T1000 (cell line): ENCODE measurements at regions not wholly inside any gene's neighbourhood (a gene's known extent, or its start where the extent isn't known, plus 50 kb on each side); places are given as distances from the start of the nearest gene placed in this dataset.

ENCODE experiments used
- DNase-seq: peaks from one replicate; lab custom pipeline; 2025; ENCODE audit warnings: mixed read lengths; lab: John Stamatoyannopoulos, UW

DNA sequence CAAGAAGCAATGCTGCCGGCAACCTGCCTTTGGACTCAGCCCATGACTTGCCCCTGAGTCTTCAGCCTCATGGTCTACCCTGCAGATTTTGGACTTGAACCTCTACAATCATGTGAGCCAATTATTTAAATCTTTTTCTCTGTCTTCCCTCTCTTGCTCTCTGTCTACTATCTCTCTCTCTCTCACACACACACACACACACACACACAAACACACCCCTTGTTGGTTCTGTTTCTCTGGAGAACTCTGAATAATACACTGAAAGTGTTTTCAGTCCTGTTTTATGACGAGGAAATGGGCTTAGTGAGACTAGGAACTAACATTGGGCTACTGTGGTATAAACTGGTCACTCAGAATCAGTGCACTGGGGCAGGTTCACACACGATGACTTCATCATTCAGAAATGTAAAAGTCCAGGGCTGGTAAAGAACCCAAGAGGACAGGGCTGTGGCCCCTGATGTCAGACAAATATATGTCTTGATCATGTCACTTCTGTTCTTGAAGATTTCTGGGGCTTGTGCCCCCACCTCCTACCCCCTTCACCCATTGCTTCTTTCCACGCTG lies 266.1 kb upstream of the SIX2 start:
- DNase-seq = no peak

DNA sequence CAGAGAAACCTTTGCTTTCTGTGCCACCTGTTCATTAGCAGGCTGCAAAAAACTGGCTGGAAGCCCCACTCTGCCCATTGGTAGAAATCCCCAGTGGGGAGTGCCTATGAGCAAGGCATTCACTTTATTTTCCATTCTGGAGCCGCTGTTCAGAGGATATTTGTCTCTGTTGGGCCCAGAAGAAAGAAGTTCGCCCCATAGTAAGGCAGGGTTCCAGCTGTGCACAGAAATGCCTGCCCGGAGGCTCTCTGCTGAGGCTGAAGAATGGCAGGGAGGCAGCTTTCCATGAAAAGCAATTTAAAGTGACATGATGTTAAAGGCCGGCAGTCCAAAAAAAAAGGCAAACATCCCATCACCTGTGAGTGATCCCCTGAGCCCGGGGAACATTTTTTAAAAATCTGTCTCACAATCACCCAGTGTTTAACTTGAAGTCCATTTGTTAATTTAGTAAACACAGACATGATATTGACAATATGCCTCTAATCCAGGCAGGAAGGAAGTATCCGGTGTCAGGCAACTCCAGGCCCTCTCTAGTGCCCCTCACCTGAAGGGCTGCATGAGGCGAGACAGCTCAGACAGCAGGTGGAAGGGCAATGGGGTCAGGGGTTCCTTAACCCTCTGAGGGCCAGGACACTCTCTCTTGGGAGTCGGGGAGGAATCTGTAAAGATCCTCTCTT lies 265.1 kb upstream of the SIX2 start:
- no peak for DNase-seq

DNA sequence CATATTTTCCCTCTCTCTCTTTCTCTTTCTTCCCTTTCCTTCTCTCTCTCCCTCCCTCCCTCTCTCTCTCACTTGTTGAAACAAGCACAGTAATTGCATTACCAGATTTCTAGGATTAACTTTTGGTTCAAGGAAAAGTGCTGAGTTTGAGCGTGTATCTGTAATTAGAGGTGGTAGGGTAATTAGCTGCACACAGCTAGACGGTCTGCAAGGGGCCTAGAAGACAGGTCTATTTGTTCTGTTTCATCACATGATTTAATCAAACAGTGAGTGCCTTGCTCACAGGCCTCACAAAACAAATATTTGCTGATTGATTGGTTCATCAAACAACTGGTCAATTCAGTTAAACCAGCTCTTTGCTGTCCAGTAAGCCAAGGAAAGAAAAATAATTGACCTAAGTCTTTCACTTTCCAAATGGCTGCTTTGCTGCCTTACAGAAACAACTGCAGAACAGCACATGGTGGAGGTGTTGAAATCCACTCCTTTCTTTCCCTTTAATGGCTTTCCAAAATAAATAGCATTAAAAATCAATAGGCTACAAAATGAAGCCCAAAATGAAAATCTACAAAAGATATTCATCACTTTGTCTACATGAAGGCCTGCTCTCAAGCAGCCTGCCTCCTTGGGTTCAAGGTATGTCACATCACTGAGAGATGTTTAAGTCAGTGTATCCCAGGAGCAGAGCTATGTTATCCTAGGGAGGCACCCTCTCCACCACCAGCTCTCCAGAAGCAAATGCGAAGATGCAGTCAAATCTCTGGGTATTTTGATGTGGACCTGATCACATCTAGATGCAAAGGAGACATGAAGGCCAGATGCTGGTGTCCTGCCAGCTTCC lies 264.4 kb upstream of the SIX2 start:
- DNase-seq = no peak

DNA sequence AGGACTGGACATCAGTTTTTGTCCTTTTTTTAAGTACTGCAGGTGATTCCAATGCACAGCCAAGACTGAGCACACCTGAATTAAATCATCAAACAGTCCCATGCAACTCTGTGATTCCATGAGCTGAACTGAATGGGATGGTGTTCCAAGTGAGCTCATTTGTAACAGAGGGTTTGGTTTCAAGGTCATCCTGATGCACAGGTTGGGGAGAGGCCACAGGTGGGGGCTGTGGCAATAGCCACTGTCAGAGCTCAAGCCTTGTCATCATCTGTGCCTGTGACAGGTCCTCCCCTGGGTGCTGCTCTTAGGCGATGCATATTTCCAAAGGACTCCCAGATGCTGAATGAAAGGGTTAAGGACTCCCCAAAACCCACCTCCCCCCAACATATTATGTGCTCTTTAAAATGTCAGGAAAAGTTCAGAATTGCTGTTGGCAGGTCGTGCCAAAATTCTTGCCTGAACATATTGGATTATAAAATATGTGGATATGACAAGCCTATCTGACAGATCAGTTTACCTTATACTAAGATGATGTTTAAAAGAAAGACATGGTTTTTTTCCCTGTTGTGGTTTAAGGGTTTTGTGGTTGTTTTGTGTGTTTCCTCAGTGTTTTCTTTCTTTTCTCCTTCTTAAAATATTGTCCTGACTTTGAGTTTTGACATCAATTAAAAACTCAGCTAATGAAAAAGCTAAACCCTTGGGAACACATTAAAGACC lies 263.5 kb upstream of the SIX2 start:
- DNase-seq = no peak

- DNase-seq = no peak
These were observed 260.0 kb upstream of the SIX2 start for GRCh38 chr2:45269149-45269793.

DNA sequence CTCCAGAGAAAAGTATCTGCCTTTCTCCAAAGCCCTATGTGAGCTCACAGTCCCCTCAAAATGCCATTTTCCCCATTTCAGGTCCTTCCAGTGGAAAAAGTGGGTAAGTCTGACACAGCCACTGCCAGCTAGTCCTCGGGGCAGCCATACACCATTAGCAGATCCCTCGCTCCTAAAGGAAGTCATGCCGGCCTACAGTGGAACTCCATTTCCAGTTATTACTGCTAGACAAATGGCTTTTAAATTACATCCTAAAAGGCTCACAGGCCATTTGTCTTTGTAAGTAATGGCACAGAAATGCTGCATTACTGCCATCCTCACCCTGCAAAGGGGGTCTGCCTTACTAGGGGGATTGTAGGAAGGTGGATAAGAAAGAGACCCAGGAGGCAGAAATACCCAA lies 259.4 kb upstream of the SIX2 start:
- no peak for DNase-seq

- DNase-seq = no peak
These were observed 258.0 kb upstream of the SIX2 start for GRCh38 chr2:45267062-45267792.

- no peak for DNase-seq
These were observed 256.1 kb upstream of the SIX2 start for GRCh38 chr2:45265336-45265735.

DNA sequence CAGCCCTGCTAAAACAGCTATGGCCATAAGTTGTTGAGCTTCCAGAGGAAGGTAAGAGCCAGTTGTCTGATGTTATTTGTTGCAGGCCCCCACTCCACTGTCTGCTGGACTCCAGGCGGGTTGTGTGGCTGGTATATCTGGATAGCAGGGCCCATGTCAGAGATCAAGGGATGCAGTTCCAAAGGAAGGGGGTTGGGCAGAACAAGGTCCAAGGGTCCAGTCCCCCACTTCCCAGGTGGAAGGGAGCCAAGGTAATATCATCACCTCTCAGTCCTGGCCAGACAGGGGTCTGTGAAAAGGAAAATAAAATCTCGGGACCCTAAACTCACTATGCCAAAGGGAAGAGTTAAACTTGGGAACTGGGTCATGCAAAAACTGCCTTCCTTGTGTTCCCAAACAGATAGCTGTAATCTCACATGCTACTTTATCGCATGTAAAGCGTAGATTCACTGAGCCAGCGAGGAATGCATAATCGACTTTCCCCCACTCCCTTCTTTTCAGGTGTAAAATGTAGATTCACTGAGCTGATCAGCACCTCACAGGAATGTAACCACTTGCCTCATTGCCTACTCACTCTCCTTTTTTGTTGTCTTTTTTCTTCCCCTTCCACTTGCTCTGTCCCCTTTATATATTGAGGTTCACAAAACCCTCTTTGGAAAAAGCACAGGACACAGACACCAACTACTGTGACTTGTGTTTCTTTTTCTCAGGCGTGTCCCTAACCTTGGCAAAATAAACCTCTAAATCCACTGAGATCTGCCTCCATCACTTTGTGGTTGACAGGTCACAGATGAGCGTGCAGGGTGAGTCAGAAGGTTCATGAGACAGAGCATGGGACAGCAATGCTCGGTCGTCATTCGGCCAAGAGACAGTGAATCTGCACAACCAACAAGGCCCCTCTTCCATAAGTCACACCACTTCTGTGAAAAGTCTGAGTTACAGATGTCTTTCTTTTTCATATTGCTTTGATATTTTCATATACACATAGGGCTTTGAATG lies 255.3 kb upstream of the SIX2 start:
- no peak for DNase-seq

- peak; percentile 40 for DNase-seq
These were observed 253.9 kb upstream of the SIX2 start for GRCh38 chr2:45263147-45263546.

GRCh38 chr2:45261746-45262145 lies 252.5 kb upstream of the SIX2 start:
- DNase-seq = no peak

GRCh38 chr2:45260946-45261345 lies 251.7 kb upstream of the SIX2 start:
- no peak for DNase-seq

GRCh38 chr2:45259547-45260160 lies 250.4 kb upstream of the SIX2 start:
- no peak for DNase-seq

- DNase-seq = no peak
These were observed 249.9 kb upstream of the SIX2 start for GRCh38 chr2:45259138-45259537.

- no peak for DNase-seq
These were observed 249.1 kb upstream of the SIX2 start for GRCh38 chr2:45258311-45258710.

DNA sequence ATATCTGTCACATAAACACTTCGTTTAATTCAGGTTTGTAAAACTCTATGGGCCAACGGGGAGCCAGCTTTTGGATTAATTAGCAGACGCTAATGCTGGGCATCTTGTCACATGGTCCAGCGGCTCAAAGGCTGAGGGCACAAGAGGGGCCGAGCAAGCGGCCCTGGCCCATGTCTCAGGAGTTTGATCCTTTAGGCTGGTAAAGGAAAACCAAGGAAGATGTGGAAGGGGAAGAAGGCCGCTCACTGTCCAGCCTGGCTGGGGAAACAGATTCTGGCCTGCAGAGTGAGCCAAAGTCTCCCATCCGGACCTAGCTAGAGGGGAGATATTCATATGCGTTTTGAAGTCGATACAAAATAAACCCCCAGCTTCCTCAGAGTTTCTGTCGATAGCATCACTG lies 248.6 kb upstream of the SIX2 start:
- no peak for DNase-seq

- DNase-seq = no peak
These were observed 247.8 kb upstream of the SIX2 start for GRCh38 chr2:45256867-45257641.

GRCh38 chr2:45256173-45256866 lies 247.1 kb upstream of the SIX2 start:
- DNase-seq = no peak
